DMS53 treated with DMSO at 0.1 percent for 48 hours (cell line): ENCODE measurements at regions not wholly inside any gene's neighbourhood (a gene's known extent, or its start where the extent isn't known, plus 50 kb on each side); places are given as distances from the start of the nearest gene placed in this dataset.

Experiments
- DNase-seq: peaks from one replicate; lab custom pipeline; 2025; ENCODE audit not compliant: unreplicated experiment; lab: John Stamatoyannopoulos, UW

DNA sequence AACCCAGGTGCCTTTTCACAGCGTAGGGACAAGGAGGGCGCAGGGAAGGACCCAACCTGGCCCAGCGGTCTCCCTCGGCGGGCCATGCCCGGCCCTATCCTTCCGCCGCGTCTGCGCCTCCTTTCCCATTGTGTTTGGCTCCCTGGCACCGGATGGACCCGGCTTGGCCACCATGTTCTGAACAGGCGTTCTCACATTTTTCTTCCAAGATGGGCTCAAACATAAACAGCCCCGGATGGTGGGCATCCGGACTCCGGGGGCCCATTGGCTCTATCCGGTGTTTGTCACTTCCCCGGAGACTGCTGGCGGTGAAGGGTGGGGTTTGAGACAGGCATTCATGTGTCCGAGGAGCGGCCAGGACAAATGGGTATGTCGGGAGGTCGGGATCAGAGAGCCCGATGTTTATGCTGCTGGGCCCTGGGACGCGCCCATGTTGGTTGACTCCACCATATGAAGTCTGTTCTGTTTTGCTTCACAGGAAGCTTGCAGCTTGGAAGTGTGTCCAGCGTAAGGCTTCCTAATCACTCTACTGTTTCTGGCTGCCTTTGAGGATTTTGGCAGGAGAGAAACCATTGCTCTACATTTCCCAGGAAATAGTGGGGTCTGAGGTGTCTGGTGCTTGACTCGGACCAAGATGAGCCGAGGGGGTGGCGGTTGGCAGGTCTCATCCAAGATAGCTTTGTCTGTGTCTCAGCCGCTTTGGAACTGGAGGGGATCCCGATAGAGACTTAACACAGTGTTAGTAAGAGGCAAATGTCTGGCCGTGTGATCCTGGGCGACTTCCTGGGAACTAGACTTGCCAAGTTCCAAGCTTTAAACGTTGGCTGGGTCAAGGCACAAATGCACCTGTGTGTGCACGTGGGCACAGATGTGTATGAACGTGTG lies 188.3 kb downstream of the IRF8 start:
- DNase-seq: no peak

DNA sequence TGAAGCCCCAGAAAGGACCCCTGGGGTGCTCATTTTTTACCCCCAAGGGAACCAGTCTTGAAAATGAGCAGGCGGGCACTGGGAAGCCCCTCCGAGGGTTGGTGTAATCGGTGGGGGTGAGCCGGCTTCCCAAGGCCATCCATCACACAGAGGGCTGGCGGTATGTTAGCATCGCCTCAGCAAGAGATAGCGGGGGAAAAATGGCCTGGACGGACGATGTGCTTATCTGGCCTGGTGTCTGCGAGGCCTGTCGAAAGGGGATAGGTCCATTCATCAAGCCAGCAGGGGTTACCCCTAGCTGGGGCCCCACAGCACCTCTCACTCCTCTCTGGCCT lies 188.9 kb downstream of the IRF8 start:
- no peak for DNase-seq

GRCh38 chr16:86088287-86088686 lies 189.3 kb downstream of the IRF8 start:
- no peak for DNase-seq

- no peak for DNase-seq
These were observed 189.9 kb downstream of the IRF8 start for GRCh38 chr16:86088816-86089215.

- DNase-seq: no peak
These were observed 190.5 kb downstream of the IRF8 start for GRCh38 chr16:86089334-86089900.

DNA sequence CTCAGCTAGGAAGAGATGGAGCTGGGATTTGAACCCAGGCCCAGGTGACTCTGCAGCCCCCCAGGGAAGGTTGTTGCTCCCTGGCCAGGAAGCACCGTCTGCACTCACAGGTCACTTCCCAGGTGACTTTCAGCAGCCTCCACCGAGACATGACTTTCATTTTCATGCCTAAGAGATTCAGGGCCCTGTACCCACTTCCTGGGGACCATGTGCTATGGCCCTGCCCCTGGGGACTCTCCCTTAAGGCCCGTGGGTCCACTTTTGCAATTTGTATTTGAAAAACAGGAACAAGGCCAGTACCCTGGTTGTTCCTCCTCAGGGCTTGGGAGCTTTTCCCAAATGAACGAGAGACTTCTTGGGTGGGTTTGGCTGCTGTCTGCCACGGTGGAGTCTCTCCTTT lies 191.0 kb downstream of the IRF8 start:
- no peak for DNase-seq

DNA sequence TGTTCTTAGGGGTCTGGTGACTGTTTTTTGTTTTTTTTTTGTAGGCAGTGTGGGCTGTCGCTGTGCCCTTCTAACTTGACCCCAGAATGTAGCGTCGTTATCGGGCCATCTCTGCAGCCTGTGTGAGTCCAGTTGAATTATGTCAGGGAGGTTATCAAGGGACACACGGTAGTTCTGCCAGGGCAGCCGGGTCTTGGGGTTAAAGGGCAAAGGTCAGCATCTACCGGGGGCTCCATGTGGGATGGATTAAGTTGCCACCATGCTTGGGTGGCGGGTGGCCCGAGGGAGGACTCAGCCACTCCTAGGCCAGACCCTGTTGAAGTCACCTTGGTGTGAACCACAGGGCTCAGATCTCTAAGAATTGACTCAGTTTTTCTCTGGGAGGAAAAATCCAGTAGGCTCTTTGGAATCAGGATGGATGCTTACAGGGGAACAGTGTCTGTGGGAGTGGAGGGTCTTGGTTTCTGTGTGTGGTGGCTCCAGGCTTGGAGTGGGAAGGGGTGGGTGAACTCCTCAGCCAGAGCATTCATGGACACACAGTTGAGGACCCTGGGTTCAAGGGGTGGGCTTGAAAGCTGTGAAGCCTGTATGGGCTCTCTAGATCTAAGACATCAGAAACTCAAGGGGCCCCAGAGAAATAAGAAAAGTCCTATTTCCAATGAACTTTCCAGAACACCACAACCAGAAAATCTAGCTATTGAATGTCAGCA lies 191.7 kb downstream of the IRF8 start:
- no peak for DNase-seq

GRCh38 chr16:86091976-86092375 lies 193.0 kb downstream of the IRF8 start:
- DNase-seq: no peak

GRCh38 chr16:86092586-86093480 lies 193.9 kb downstream of the IRF8 start:
- no peak for DNase-seq

DNA sequence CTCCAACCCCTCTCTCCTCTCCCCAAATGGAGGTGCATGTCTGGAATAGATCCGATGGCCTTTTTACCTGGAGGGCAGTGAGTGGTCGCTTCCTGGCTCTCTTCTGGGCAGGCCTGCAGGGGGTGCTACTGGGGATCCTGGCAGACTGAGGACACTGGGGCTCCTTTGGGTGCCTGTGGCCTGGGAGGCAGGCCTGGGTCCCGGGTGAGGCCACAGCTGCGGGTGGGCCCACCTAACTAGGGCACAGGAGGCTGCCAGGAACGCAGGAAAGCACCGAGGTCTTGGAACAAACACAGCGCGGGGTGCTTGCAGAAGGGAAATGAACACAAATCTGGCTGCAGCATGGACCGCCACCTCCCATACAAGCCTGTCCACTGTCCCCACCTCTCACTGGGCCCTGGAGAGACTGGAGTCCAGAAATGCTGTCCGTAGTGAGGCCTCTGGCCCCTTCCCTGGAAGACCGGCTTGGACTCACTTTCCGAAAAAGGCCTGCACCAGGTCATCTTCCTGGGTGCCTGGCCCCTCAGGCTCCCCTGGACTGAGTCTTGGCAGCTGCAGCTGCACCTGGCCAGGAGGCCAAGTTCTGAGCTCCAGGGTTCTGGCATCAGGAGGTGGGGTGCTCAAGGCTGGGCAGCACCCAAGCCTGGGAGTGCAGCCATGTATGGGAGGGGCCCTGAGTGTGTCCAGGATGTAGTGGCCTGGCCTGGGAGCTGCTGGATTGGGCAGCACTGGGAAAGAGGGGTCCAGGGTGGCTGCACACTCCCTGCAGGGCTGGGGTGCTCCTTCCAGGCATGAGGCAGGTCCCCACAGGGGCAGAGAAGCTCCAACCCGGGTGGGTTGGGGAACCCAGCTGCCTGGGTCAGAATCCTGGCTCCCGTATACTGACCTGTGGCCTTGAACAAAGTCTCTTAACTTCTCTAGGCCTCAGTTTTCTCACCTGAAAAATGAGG lies 195.1 kb downstream of the IRF8 start:
- DNase-seq: no peak

GRCh38 chr16:86095131-86095752 lies 196.3 kb downstream of the IRF8 start:
- no peak for DNase-seq

DNA sequence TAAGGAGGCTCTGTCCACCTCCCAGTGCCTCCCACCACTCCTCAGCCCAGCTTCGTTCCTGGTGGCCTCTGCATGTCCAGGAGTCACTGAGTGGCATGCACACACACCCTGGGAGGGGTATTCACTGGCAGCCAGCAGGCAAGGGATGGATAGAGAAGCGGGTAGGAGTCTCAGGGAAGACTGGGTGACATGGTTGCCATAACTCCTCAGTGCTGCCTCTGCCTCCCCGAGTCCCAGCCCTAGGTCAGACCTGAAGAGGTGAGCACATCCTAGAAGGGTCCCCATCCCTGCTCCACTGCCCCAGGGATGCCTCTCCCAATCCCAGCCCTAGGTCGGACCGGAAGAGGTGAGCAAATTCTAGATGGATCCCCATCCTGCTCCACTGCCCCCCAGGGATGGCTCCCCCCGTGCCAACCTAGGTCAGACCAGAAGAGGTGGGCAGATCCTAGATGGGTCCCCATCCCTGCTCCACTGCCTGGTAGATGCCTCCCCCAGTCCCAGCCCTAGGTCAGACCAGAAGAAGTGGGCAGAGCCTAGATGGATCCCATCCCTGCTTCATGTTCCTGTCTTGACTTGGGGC lies 197.0 kb downstream of the IRF8 start:
- DNase-seq: no peak

- DNase-seq: no peak
These were observed 197.9 kb downstream of the IRF8 start for GRCh38 chr16:86096850-86097249.

GRCh38 chr16:86099326-86099725 lies 200.4 kb downstream of the IRF8 start:
- DNase-seq: no peak

DNA sequence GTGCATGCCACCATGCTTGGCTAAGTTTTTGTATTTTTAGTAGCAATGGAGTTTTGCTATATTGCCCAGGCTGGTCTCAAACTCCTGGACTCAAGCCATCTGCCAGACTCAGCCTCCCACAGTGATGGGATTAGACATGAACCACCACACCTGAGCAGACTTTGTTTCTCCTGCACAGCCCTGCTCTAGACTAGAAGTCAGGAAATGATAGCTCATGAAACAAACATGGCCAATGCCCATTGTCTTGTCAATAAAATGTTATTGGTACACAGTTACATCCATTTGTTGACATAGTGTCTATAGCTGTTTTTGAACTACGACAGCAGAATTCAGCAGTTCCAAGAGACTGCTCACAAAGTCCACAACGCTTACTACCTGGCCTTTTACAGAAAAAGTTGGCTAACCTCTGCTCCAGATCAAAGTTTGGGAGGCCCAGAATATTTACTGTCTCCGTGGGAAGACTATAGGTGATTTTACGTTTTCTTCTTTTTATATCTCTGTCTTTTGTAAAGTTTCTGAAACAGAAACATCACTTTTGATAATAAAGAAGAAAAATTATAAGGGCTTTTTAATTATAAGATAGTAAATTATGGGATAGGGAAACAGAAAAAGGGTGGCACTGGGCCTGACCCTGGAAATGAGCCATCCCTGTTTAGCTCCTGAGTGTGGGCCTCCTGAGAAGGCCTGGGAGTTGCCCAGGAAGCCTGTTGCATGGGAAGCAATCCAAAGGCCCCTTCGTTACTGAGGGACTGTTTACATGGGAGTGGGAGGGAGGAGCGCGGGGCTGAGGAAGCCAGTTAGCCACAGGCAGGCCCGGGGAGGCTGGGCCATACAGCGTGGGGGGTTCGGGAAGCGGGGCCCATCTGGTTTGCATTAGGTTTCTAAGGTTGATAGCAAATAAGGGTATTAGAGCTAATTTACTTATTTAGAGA lies 201.5 kb downstream of the IRF8 start:
- no peak for DNase-seq

DNA sequence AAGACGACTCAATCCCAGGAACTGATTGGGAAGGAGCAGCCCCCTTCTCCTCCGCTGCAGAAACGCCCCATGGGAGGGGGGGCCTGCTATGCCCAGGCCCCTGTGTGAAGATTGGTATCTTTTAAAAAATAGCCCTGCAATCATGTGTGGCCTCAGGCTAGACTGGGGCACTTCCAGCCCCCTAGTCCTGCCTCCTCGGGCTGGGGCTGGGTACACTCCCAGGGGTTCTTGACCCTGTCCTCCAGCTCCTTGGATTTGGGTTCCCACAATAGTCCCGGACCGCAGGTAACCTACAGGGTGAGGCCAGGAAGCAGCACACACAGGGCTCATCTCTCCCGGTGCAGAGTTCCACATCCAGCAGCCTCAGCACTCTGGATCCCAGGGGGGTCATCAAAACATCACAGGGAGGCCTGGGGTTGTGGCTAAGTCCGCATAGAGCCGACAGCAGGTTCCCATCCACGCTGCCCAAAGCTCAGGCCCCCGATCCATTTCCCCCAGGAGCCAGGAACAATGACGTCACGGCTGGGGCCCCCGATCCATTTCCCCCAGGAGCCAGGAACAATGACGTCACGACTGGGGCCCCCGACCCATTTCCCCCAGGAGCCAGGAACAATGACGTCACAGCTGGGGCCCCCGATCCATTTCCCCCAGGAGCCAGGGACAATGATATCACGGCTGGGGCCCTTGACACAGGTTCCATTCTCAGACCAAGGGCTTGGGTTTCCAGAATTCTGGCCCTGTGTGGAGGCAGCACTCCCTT lies 202.4 kb downstream of the IRF8 start:
- DNase-seq: no peak

DNA sequence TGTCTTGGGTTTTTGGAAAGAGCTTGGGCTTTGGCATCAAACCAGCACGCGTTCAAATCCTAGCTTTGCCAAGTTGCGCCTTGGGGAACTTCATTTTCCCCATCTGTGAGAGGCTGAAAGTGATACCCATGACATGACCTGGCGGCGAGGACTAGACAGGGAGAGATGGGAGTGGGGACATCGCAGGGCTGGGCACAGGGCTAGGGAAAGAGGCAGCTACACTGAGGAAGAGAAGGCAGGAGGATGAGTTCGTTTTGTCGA lies 202.9 kb downstream of the IRF8 start:
- DNase-seq: no peak

DNA sequence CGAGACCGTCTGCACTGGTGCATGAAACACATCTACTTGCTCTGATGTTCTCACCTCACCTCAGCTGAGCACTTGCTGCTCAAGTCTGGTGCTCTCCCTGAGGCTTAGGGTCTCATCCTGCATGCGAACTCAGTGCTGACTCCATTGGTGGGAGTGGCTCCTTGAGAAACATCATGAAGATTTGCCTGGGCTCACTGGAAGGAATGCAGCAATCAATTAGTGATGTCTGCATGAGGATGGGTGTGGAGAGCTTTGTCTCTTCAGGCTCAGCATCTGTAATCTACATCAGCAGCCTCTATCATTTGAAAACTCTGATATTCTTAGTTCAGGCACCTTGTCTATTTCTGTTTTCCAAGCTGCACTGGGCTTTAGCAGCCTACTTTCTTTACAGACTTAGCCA lies 204.4 kb downstream of the IRF8 start:
- no peak for DNase-seq
